ENCODE measurements at regions not wholly inside any gene's neighbourhood (a gene's known extent, or its start where the extent isn't known, plus 50 kb on each side); places are given as distances from the start of the nearest gene placed in this dataset.

DNA sequence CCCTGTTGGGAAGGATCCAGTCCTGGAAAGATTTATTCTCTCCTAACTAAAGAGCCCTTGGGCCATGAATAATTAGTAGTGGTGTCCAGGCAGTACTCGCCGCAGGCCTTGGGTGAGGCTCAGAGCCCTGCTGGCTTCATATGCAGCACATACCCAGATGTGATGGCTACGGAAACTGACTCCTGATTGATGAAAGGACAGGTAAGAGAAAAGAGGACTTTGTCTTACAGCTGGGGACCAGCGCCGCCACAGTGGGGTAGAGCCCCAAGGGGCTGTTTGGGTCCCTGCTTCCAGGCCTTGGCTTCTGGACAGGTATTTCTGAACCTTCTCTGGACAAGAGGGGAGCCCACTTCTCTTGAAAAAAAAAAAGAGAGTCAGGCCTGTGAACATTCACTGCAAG is 1680.8 kb downstream of the EFNB2 start:
- Histone ChIP-seq H3K4me3 (ENCODE audit: insufficient read depth, low read depth, low read length) (no peak overlapping the region), H2BK120ac (ENCODE audit: low read depth, low read length) (no peak overlapping the region), H3K9me3 (ENCODE audit: control insufficient read depth, insufficient read depth, low read length) (peaks cover 7% of the 10 kb centered on the region), H2BK15ac (ENCODE audit: low read depth, low read length) (no peak overlapping the region), H4K8ac (ENCODE audit: low read depth in 2 of 2, low read length in 2 of 2) (no peak overlapping the region), H2AK9ac (replicated peaks; ENCODE audit: low read depth, low read length, poor library complexity) (no peak overlapping the region), H3K4me2 (ENCODE audit: low read depth, low read length) (no peak overlapping the region), H3K79me1 (ENCODE audit: low read depth in 1 of 2, low read length in 2 of 2) (no peaks in the 10 kb centered on the region), H3K4me1 (ENCODE audit: control insufficient read depth, insufficient read depth, low read length) (no peaks in the 10 kb centered on the region), H4K5ac (ENCODE audit: low read depth, low read length) (no peak overlapping the region), H3K36me3 (ENCODE audit: control insufficient read depth, insufficient read depth, low read length) (no peaks in the 10 kb centered on the region), H3K14ac (replicated peaks; ENCODE audit: low read depth, low read length) (no peak overlapping the region), H3K27ac (ENCODE audit: insufficient read depth, low read length) (no peak overlapping the region), H2AFZ (replicated peaks; ENCODE audit: low read length, poor library complexity) (no peak overlapping the region), H3K18ac (ENCODE audit: low read depth, low read length) (no peak overlapping the region), H4K20me1 (ENCODE audit: insufficient read depth, low read length) (no peaks in the 10 kb centered on the region), H3K27me3 (ENCODE audit: control insufficient read depth, insufficient read depth, low read length) (no peaks in the 10 kb centered on the region), H3K56ac (ENCODE audit: extremely low read depth, insufficient read depth, low read length) (no peak overlapping the region), H2BK5ac (ENCODE audit: low read depth, low read length, poor library complexity, severe bottlenecking) (no peak overlapping the region), H4K91ac (ENCODE audit: insufficient read depth, low read depth, low read length) (no peak overlapping the region), H3K9ac (ENCODE audit: low read depth, low read length) (no peak overlapping the region), H3K4ac (ENCODE audit: low read depth, low read length) (no peak overlapping the region), H2AK5ac (ENCODE audit: low read depth, low read length) (no peak overlapping the region), H3K23ac (ENCODE audit: low read depth, low read length) (no peak overlapping the region), H2BK20ac (ENCODE audit: low read depth, low read length) (no peak overlapping the region), H3K9me1 (ENCODE audit: insufficient read depth, low read length) (no peaks in the 10 kb centered on the region)
- in situ Hi-C loops (cut with MboI; ENCODE audit: low sequenced_read_pairs) (no loop called here), intact Hi-C loops (cut with micrococcal nuclease) (no loop called here), dilution Hi-C loops (cut with HindIII; ENCODE audit: low sequenced_read_pairs, unreplicated experiment) (no loop called here)
- POLR2A ChIA-PET (ENCODE audit: unreplicated experiment), result no interaction called here
- TF ChIP-seq NFE2L2 (IDR thresholded peaks at IDR 0.05; ENCODE audit: low read depth, low read length) (no peak), SMC3 (IDR thresholded peaks at IDR 0.05; ENCODE audit: low read depth, low read length) (no peak), MAFK (IDR thresholded peaks at IDR 0.05; ENCODE audit: low read depth, low read length) (no peak), POLR2A (IDR thresholded peaks at IDR 0.05; ENCODE audit: low read depth, low read length) (no peak), MXI1 (IDR thresholded peaks at IDR 0.05; ENCODE audit: borderline replicate concordance, low read depth, low read length) (no peak), CHD1 (IDR thresholded peaks at IDR 0.05; ENCODE audit: low read depth, low read length) (no peak)
- TF ChIP-seq, protein P1, sequence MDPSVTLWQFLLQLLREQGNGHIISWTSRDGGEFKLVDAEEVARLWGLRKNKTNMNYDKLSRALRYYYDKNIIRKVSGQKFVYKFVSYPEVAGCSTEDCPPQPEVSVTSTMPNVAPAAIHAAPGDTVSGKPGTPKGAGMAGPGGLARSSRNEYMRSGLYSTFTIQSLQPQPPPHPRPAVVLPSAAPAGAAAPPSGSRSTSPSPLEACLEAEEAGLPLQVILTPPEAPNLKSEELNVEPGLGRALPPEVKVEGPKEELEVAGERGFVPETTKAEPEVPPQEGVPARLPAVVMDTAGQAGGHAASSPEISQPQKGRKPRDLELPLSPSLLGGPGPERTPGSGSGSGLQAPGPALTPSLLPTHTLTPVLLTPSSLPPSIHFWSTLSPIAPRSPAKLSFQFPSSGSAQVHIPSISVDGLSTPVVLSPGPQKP (IDR thresholded peaks at IDR 0.05; ENCODE audit: borderline replicate concordance, low read depth, low read length), result no peak
- DNase-seq (no peak), ATAC-seq (ENCODE audit: low read depth) (no peak)
- CTCF ChIA-PET, result no interaction called here
- BruUV-seq (replicated peaks), result no TSS peak
- 67% methylated on average over 2 of the region's 5 CpGs; no CpG with 5 or more reads in 1 of the 2 experiments for WGBS, 2 experiments (ENCODE audit: extremely low coverage in 2 of 2, insufficient read length in 1 of 2)

All from IMR-90 (cell line).